ENCODE measurements at regions not wholly inside any gene's neighbourhood (a gene's known extent, or its start where the extent isn't known, plus 50 kb on each side); places are given as distances from the start of the nearest gene placed in this dataset.

GRCh38 chr3:72150634-72151412 lies 365.9 kb upstream of the PROK2 start:
- no peak overlapping the region for H3K4me3 ChIP-seq (ENCODE audit: low read depth, low read length)
- TF ChIP-seq CTCF (IDR thresholded peaks at IDR 0.05; ENCODE audit: borderline replicate concordance, insufficient read depth, low read depth, low read length) = no peak

- no peak for TF ChIP-seq CTCF (IDR thresholded peaks at IDR 0.05; ENCODE audit: borderline replicate concordance, insufficient read depth, low read depth, low read length)
- H3K4me3 ChIP-seq (ENCODE audit: low read depth, low read length) = no peak overlapping the region
Observed at GRCh38 chr3:72149645-72150300, 364.8 kb upstream of the PROK2 start.

- H3K4me3 ChIP-seq (ENCODE audit: low read depth, low read length) = no peak overlapping the region
- no peak for TF ChIP-seq CTCF (IDR thresholded peaks at IDR 0.05; ENCODE audit: borderline replicate concordance, insufficient read depth, low read depth, low read length)
Observed at GRCh38 chr3:72147600-72147999, 362.7 kb upstream of the PROK2 start.

- TF ChIP-seq CTCF (IDR thresholded peaks at IDR 0.05; ENCODE audit: borderline replicate concordance, insufficient read depth, low read depth, low read length) = no peak
- H3K4me3 ChIP-seq (ENCODE audit: low read depth, low read length) = no peak overlapping the region
Observed at GRCh38 chr3:72145506-72146380, 360.8 kb upstream of the PROK2 start.

- no peak for TF ChIP-seq CTCF (IDR thresholded peaks at IDR 0.05; ENCODE audit: borderline replicate concordance, insufficient read depth, low read depth, low read length)
- no peak overlapping the region for H3K4me3 ChIP-seq (ENCODE audit: low read depth, low read length)
Observed at GRCh38 chr3:72144773-72145505, 360.0 kb upstream of the PROK2 start.

- H3K4me3 ChIP-seq (ENCODE audit: low read depth, low read length) = no peak overlapping the region
- no peak for TF ChIP-seq CTCF (IDR thresholded peaks at IDR 0.05; ENCODE audit: borderline replicate concordance, insufficient read depth, low read depth, low read length)
Observed at GRCh38 chr3:72143966-72144717, 359.2 kb upstream of the PROK2 start.

All from GM12875 (cell line).